ENCODE measurements at regions not wholly inside any gene's neighbourhood (a gene's known extent, or its start where the extent isn't known, plus 50 kb on each side); places are given as distances from the start of the nearest gene placed in this dataset.

DNA sequence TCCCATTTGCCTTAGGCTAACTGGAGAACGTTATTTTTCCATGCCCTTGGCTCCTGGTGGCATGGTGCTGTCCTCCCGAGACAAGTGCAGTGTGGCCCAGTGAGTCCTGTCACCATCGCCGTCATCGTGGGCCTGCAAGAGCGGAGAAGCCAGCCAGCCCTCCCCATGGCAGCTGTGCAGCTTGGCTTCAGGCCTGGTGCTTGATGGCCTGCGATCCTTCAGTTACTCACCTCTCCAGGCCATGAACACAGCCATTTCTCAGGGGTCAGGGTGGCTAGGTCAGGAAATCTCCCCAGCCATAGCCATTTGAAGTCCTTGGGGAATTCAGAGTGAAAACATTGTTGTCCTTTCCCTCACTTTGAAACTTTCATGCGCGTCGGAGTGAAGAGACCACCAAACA, 189.0 kb upstream of the RGMA start:
- TF ChIP-seq, protein P1, sequence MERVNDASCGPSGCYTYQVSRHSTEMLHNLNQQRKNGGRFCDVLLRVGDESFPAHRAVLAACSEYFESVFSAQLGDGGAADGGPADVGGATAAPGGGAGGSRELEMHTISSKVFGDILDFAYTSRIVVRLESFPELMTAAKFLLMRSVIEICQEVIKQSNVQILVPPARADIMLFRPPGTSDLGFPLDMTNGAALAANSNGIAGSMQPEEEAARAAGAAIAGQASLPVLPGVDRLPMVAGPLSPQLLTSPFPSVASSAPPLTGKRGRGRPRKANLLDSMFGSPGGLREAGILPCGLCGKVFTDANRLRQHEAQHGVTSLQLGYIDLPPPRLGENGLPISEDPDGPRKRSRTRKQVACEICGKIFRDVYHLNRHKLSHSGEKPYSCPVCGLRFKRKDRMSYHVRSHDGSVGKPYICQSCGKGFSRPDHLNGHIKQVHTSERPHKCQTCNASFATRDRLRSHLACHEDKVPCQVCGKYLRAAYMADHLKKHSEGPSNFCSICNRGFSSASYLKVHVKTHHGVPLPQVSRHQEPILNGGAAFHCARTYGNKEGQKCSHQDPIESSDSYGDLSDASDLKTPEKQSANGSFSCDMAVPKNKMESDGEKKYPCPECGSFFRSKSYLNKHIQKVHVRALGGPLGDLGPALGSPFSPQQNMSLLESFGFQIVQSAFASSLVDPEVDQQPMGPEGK (CRISPR knock-in tag; IDR thresholded peaks at IDR 0.05; ENCODE audit: borderline replicate concordance): no peak
- TF ChIP-seq, protein P2, sequence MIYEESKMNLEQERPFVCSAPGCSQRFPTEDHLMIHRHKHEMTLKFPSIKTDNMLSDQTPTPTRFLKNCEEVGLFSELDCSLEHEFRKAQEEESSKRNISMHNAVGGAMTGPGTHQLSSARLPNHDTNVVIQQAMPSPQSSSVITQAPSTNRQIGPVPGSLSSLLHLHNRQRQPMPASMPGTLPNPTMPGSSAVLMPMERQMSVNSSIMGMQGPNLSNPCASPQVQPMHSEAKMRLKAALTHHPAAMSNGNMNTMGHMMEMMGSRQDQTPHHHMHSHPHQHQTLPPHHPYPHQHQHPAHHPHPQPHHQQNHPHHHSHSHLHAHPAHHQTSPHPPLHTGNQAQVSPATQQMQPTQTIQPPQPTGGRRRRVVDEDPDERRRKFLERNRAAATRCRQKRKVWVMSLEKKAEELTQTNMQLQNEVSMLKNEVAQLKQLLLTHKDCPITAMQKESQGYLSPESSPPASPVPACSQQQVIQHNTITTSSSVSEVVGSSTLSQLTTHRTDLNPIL (CRISPR knock-in tag; IDR thresholded peaks at IDR 0.05; ENCODE audit: low read depth): no peak
- TF ChIP-seq ZFP3 (CRISPR knock-in tag; IDR thresholded peaks at IDR 0.05) (no peak), TCF4 (CRISPR knock-in tag; IDR thresholded peaks at IDR 0.05; ENCODE audit: borderline replicate concordance) (no peak), BACH2 (CRISPR knock-in tag; IDR thresholded peaks at IDR 0.05; ENCODE audit: borderline replicate concordance) (no peak), ZFP30 (CRISPR knock-in tag; IDR thresholded peaks at IDR 0.05) (no peak), PPARA (CRISPR knock-in tag; IDR thresholded peaks at IDR 0.05; ENCODE audit: borderline replicate concordance) (no peak), ZNF8 (CRISPR knock-in tag; IDR thresholded peaks at IDR 0.05) (no peak), ZNF565 (CRISPR knock-in tag; conservative IDR thresholded peaks at IDR 0.05; ENCODE audit: low read depth) (no peak), TOX (CRISPR knock-in tag; IDR thresholded peaks at IDR 0.05; ENCODE audit: borderline replicate concordance) (no peak), ARNTL (CRISPR knock-in tag; IDR thresholded peaks at IDR 0.05; ENCODE audit: borderline replicate concordance, low read depth) (no peak), ZNF70 (CRISPR knock-in tag; IDR thresholded peaks at IDR 0.05) (no peak)
- TF ChIP-seq, protein P3, sequence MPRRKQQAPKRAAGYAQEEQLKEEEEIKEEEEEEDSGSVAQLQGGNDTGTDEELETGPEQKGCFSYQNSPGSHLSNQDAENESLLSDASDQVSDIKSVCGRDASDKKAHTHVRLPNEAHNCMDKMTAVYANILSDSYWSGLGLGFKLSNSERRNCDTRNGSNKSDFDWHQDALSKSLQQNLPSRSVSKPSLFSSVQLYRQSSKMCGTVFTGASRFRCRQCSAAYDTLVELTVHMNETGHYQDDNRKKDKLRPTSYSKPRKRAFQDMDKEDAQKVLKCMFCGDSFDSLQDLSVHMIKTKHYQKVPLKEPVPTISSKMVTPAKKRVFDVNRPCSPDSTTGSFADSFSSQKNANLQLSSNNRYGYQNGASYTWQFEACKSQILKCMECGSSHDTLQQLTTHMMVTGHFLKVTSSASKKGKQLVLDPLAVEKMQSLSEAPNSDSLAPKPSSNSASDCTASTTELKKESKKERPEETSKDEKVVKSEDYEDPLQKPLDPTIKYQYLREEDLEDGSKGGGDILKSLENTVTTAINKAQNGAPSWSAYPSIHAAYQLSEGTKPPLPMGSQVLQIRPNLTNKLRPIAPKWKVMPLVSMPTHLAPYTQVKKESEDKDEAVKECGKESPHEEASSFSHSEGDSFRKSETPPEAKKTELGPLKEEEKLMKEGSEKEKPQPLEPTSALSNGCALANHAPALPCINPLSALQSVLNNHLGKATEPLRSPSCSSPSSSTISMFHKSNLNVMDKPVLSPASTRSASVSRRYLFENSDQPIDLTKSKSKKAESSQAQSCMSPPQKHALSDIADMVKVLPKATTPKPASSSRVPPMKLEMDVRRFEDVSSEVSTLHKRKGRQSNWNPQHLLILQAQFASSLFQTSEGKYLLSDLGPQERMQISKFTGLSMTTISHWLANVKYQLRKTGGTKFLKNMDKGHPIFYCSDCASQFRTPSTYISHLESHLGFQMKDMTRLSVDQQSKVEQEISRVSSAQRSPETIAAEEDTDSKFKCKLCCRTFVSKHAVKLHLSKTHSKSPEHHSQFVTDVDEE (CRISPR knock-in tag; IDR thresholded peaks at IDR 0.05): no peak
- TF ChIP-seq, protein P4, sequence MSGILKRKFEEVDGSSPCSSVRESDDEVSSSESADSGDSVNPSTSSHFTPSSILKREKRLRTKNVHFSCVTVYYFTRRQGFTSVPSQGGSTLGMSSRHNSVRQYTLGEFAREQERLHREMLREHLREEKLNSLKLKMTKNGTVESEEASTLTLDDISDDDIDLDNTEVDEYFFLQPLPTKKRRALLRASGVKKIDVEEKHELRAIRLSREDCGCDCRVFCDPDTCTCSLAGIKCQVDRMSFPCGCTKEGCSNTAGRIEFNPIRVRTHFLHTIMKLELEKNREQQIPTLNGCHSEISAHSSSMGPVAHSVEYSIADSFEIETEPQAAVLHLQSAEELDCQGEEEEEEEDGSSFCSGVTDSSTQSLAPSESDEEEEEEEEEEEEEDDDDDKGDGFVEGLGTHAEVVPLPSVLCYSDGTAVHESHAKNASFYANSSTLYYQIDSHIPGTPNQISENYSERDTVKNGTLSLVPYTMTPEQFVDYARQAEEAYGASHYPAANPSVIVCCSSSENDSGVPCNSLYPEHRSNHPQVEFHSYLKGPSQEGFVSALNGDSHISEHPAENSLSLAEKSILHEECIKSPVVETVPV (CRISPR knock-in tag; IDR thresholded peaks at IDR 0.05): no peak
